DLD1 (cell line): ENCODE measurements at regions not wholly inside any gene's neighbourhood (a gene's known extent, or its start where the extent isn't known, plus 50 kb on each side); places are given as distances from the start of the nearest gene placed in this dataset.
"Not testable (repeated sequence)": the region's sequence is repeated elsewhere in the genome, so short reads cannot be mapped to it uniquely, and the experiment has no call there.

Experiments used
- in situ Hi-C: cut with HindIII; loops from 2 replicates; pipeline ENCODE4 v1.10.0; 2017; ENCODE audit warnings: low sequenced_read_pairs

DNA sequence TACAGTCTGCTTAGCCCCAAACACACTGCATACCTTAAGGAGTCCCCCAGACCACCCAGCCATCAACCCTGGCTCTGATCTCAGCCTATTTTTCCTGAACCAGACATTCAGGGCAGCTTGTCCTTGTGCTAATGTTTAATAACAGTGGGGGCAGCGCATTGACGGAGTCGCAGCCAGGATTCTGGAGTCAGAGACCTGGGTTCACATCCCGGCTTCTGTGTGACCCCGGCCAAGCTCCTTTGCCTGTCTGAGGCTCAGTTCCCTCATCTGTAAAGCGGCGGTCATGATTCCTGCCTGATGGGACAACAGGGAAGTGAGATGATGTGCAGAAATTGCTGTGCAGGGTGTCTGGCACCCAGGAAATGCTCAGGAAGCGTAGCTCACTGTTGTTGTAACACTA lies 63.1 kb downstream of the MATN1 start:
- in situ Hi-C loops: no loop called here

- in situ Hi-C loops: no loop called here
Observed at GRCh38 chr1:30659702-30660101, 63.7 kb downstream of the MATN1 start.

GRCh38 chr1:30658375-30658774 lies 65.0 kb downstream of the MATN1 start:
- in situ Hi-C loops: not testable (repeated sequence)

GRCh38 chr1:30658014-30658336 lies 65.4 kb downstream of the MATN1 start:
- in situ Hi-C loops: no loop called here

DNA sequence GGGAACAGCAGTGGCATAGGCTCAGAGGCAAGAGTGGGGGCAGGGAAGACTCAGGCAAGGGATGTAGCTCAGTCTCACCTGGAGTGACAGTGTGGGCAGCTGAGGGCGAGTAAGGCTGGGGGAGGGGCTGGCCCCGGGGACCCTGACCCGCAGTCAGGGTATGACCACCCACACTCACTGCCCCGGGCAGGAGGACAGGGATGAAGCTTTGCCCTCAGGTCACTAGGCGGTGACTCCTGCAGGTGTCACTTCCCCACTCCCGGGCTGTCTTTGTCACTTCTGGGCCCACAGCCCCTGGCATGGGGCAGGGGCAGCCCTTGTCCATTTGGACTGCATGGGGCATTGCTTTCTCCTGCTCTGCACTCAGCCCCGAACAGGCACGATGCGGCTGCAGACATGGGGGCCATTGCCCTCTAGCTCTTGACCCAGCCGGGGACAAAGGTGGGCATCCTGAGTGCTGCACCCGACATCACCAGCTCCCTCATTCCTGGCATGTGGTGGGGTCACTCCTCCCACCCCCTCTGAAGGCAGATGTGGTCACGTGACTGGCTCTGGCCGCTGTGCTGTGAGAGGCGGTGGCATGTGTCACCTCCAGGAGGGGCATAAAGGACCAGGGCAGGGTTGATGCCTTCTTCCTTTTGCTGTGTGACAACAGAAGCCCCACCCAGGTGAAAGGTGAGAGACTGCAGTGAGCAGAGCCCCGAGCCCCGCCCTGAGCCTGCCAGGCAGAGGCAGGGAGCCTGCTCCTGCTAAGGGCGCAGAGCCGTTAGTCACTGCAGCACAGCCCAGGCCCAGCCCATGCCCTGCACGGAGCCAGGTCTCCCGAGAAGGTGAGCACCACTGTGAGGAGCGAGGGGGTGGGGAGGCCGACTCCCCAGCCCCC lies 66.0 kb downstream of the MATN1 start:
- in situ Hi-C loops: no loop called here

GRCh38 chr1:30656171-30656940 lies 67.0 kb downstream of the MATN1 start:
- in situ Hi-C loops: no loop called here

- in situ Hi-C loops: no loop called here
Observed at GRCh38 chr1:30655672-30656071, 67.7 kb downstream of the MATN1 start.

DNA sequence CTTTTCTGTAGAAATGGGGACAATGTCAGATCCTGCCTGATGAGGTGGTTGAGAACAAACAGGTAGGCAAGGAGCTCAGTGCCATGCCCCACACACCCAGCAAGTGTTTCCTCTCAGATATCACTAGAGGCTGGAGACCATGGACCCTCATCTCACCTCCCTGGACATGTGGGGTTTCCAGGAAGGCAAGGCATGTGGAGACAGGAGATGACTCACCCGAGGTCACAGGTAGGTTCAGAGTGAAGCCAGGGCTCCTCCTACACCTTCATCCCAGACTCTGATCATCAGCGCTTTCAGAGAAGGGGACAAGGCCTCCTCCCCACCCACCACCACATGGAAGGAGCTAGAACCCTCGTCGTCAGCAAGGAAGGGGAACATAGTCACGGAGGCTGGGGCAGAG lies 69.2 kb downstream of the MATN1 start:
- in situ Hi-C loops: no loop called here

DNA sequence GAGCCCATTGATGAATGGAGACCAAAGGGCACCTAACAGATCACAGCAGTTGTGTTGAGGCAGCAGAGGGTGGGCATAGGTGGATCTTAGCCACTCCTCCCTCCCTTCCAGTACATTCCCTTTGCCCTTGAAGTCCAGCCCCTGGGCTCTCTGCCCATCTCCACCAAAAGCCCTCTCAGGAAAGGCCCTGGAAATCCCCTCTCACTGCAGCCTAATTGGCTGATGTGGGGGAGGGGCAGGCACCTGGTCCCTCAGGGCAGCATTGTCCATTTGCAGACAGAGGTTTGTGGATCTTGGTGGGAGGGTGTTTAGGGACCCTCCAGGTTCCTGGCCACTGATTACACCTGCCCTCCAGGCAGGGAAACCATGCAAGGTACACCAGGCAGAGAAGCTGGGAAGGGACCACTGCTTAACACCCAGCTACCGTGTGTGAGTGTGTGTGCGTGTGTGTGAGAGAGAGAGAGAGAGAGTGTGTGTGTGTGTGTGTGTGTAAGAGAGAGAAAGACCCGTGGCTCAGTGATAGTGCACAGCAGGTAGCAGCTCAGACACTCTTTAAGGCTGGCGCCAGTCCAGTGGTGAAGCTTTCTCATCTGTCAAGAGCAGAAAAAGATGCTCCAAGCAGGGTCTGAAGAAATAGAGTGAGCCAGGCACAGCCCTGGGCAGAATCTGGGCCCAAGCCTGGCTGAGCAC lies 71.1 kb downstream of the MATN1 start:
- in situ Hi-C loops: no loop called here

DNA sequence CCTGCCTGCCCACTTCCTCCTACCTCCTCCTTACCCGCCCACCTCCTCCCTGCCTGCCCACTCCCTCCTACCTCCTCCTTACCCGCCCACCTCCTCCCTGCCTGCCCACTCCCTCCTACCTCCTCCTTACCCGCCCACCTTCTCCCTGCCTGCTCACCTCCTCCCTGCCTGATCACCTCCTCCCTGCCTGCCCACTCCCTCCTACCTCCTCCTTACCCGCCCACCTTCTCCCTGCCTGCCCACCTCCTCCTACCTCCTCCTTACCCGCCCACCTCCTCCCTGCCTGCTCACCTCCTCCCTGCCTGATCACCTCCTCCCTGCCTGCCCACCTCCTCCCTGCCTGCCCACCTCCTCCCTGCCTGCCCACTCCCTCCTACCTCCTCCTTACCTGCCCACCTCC lies 72.0 kb downstream of the MATN1 start:
- in situ Hi-C loops: not testable (repeated sequence)

- in situ Hi-C loops: no loop called here
Observed at GRCh38 chr1:30650968-30651320, 72.4 kb downstream of the MATN1 start.

- in situ Hi-C loops: no loop called here
Observed at GRCh38 chr1:30650038-30650967, 73.1 kb downstream of the MATN1 start.

DNA sequence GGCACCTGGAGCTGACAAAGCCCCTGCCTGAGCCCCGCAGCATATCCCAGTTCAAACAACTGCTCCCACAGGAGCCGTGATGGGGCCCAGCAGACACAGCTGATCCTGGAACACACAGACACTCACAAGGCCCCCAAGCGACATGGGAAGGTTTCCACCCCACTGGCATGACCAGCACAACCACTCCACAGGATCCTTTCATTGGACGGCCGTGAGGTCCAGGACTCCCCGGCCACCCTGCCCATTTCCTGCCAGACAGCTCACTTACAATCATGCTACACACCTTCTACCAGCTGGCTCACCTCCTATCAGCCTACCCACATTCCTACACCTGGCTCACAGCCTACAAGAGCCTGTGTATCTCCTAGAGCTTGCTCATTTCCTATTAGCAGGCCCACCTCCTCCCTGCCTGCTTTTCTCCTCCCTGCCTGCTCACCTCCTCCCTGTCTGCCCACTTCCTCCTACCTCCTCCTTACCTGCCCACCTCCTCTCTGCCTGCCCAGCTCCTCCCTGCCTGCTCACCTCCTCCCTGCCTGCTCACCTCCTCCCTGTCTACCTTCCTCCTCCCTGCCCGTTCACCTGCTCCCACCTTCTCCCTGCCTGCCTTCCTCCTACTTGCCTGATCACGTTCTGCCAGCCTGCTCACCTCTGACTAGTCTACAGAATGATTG lies 73.9 kb downstream of the MATN1 start:
- in situ Hi-C loops: no loop called here

DNA sequence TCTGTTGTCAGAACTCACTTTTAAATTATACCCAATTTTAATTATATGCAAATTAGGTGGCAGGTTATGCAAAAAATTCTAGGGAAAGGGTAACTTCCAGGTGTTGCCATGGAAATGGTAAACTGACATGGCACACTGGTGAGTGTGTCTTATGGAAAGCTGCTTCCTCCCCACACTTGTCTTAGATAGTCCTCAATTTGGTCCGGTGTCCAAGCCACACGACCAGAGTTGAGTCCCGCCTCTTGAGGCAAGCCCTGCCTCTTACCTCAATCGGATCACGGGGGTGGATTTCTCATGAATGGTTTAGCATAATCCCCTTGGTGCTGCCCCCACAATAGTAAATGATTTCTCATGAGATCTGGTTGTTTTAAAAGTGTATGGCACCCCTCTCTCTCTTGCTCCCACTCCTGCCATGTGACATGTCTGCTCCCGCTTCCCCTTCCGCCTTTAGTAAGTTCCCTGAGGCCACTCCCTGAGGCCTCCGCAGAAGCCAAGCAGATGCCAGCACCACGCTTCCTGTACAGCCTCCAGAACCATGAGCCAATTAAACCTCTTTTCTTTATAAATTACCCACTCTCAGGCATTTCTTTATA lies 74.9 kb downstream of the MATN1 start:
- in situ Hi-C loops: no loop called here

- in situ Hi-C loops: no loop called here
Observed at GRCh38 chr1:30645807-30646206, 77.6 kb downstream of the MATN1 start.

DNA sequence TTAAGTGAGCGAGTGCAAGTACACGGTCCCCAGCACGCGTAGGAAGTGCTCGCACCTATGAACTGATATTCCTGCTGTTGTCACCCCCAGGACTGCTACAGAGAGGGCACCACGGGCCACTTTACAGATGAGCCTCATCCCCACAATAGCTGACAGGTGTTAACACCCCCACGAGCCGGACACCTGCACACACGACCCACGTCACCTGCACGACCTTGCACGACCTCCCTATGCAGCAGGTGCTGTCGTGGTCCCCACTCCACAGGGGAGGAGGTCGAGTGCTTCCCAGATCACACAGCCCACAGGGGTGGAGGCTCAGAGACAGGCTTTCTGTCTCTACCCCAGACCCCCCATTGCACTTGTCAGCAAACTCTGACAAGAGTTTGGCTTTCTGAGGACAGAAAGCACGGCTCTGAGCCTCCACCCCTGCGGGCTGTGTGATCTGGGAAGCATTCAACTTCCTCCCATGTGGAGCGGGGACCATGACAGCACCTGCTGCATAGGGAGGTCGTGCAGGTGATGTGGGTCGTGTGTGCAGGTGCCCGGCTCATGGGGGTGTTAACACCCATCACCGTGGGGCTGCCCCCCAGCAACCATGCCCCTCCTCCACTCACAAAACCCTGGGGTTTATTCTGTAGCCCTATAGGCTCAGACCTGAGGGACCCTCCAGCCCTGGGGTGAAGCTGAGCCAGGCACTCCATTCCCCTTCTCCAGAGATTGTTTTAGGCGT lies 80.8 kb downstream of the MATN1 start:
- in situ Hi-C loops: no loop called here

DNA sequence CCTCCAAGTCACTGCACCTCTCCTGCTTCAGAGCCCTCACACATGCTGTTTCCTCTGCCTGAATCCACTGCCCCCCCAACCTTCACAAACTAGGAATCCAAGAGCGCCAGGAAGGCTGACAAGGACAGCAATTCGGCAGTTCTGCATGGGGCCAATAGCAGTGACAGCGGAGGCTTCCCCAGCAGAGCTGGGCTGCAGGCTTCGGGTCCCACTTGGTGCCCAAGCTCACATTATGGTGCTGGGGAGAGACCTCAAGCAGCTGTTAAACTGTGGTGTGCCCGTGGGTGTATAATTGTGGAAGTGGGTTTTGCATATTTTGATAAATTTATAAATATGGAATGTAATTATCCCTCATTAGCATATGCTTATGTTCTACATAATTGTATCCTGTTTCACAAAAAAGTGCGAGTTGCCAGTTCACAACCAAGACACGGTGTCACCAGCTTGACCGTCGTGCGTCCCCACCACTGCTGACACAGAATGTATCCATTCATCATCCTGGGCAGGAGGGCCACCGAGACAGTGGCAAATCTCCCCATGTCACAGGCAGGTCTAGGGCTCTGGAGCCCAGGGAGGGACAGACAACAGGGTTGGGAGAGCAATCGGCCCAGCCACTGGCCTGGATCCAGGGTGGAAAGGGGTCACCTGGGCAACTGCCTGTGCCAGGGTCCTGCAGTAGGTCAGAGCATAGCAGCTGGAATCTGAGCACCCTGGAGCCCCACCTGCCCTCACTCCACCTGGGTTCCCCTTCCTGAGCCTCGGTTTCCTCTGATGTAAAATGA lies 81.6 kb downstream of the MATN1 start:
- in situ Hi-C loops: no loop called here

GRCh38 chr1:30639881-30640452 lies 83.4 kb downstream of the MATN1 start:
- in situ Hi-C loops: no loop called here
